ENCODE measurements at regions not wholly inside any gene's neighbourhood (a gene's known extent, or its start where the extent isn't known, plus 50 kb on each side); places are given as distances from the start of the nearest gene placed in this dataset.

- ChIA-PET POLR2A (no interaction called here), CTCF (no interaction called here)
- Mint-ChIP-seq H3K9me3 (ENCODE audit: unreplicated experiment) (no peaks in the 10 kb centered on the region), H3K4me3 (ENCODE audit: unreplicated experiment) (no peak overlapping the region), H3K27me3 (ENCODE audit: insufficient read depth, unreplicated experiment) (peaks cover 4% of the 10 kb centered on the region), H3K4me1 (ENCODE audit: low read depth, unreplicated experiment) (peaks cover 24% of the 10 kb centered on the region), H3K27ac (ENCODE audit: unreplicated experiment) (no peak overlapping the region), H3K36me3 (ENCODE audit: insufficient read depth, unreplicated experiment) (no peaks in the 10 kb centered on the region)
- TF ChIP-seq CTCF (IDR thresholded peaks at IDR 0.05; ENCODE audit: insufficient read depth in 1 of 2, low read depth in 1 of 2, low read length in 1 of 2, severe bottlenecking in 1 of 2, unreplicated experiment in 1 of 2) = no peak
- DNase-seq = no peak
- Histone ChIP-seq H3K9me3 (no peaks in the 10 kb centered on the region), H3K4me3 (ENCODE audit: low read depth, low read length) (no peak overlapping the region), H3K36me3 (ENCODE audit: control insufficient read depth, insufficient read depth, low read length) (no peaks in the 10 kb centered on the region), H3K4me1 (peaks cover 32% of the 10 kb centered on the region), H3K27me3 (replicated peaks; ENCODE audit: control insufficient read depth, insufficient read depth, low read length) (no peaks in the 10 kb centered on the region)
- BruUV-seq (replicated peaks) = no TSS peak
- intact Hi-C loops (cut with micrococcal nuclease; ENCODE audit: unreplicated experiment) = no loop called here
Observed at GRCh38 chr10:4434105-4434504, 391.9 kb upstream of the AKR1E2 start.

- TF ChIP-seq CTCF (IDR thresholded peaks at IDR 0.05; ENCODE audit: insufficient read depth in 1 of 2, low read depth in 1 of 2, low read length in 1 of 2, severe bottlenecking in 1 of 2, unreplicated experiment in 1 of 2) = no peak
- peaks cover 11% of the 10 kb centered on the region for H3K4me1 Mint-ChIP-seq (ENCODE audit: low read depth, unreplicated experiment)
Observed at GRCh38 chr10:4431114-4431863, 394.7 kb upstream of the AKR1E2 start.

DNA sequence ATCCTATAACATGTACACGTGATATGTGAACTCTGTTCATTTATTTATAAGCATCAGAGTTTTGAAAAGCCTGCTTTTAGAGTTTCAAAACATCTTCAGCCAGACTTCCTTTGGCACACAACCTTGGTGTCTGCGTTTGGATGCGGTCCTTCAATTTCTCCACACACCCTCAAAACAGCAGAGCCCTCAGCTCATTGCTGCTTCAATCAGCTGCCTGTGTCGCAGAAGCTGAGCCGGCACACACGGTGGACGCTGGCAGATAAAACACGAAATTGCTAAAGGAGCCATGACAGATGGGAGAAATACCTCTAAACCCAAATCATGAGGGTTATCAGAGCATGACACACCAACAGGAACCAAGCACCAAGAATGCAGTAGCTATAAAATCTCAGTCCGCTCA, 396.4 kb upstream of the AKR1E2 start:
- Histone ChIP-seq H3K4me3 (ENCODE audit: low read depth, low read length) (no peak overlapping the region), H3K9me3 (no peaks in the 10 kb centered on the region), H3K4me1 (peaks cover 19% of the 10 kb centered on the region), H3K27me3 (replicated peaks; ENCODE audit: control insufficient read depth, insufficient read depth, low read length) (no peaks in the 10 kb centered on the region), H3K36me3 (ENCODE audit: control insufficient read depth, insufficient read depth, low read length) (no peaks in the 10 kb centered on the region)
- POLR2A ChIA-PET = no interaction called here
- Mint-ChIP-seq H3K36me3 (ENCODE audit: insufficient read depth, unreplicated experiment) (no peaks in the 10 kb centered on the region), H3K4me1 (ENCODE audit: low read depth, unreplicated experiment) (peaks cover 11% of the 10 kb centered on the region), H3K4me3 (ENCODE audit: unreplicated experiment) (no peak overlapping the region), H3K27ac (ENCODE audit: unreplicated experiment) (no peak overlapping the region), H3K9me3 (ENCODE audit: unreplicated experiment) (no peaks in the 10 kb centered on the region), H3K27me3 (ENCODE audit: insufficient read depth, unreplicated experiment) (peaks cover 3% of the 10 kb centered on the region)
- CTCF ChIA-PET = no interaction called here
- DNase-seq = no peak
- intact Hi-C loops (cut with micrococcal nuclease; ENCODE audit: unreplicated experiment) = no loop called here
- no peak for TF ChIP-seq CTCF (IDR thresholded peaks at IDR 0.05; ENCODE audit: insufficient read depth in 1 of 2, low read depth in 1 of 2, low read length in 1 of 2, severe bottlenecking in 1 of 2, unreplicated experiment in 1 of 2)
- no TSS peak for BruUV-seq (replicated peaks)

More at GRCh38 chr10:4431114-4431863, 394.7 kb upstream of the AKR1E2 start:
- Mint-ChIP-seq H3K27me3 (ENCODE audit: insufficient read depth, unreplicated experiment) (peaks cover under 1% of the 10 kb centered on the region), H3K4me3 (ENCODE audit: unreplicated experiment) (peak overlapping the region; percentile 70), H3K36me3 (ENCODE audit: insufficient read depth, unreplicated experiment) (no peaks in the 10 kb centered on the region), H3K9me3 (ENCODE audit: unreplicated experiment) (no peaks in the 10 kb centered on the region), H3K27ac (ENCODE audit: unreplicated experiment) (peak overlapping the region; percentile 86)
- no peaks in the 10 kb centered on the region for H3K27me3 ChIP-seq (replicated peaks; ENCODE audit: control insufficient read depth, insufficient read depth, low read length)
- H3K4me1 ChIP-seq = peaks cover 19% of the 10 kb centered on the region
- DNase-seq = peak; percentile 55 to 59
- no peaks in the 10 kb centered on the region for H3K36me3 ChIP-seq (ENCODE audit: control insufficient read depth, insufficient read depth, low read length)
- no peaks in the 10 kb centered on the region for H3K9me3 ChIP-seq
- H3K4me3 ChIP-seq (ENCODE audit: low read depth, low read length) = no peak overlapping the region
- intact Hi-C loops (cut with micrococcal nuclease; ENCODE audit: unreplicated experiment) = loop anchor here (2.0 kb wide), 1 partner anchor 22 kb away; no protein-coding TSS in a partner anchor
- ChIA-PET POLR2A (no interaction called here), CTCF (no interaction called here)
- BruUV-seq (replicated peaks) = no TSS peak
